HG02885 (cell line): ENCODE measurements at regions not wholly inside any gene's neighbourhood (a gene's known extent, or its start where the extent isn't known, plus 50 kb on each side); places are given as distances from the start of the nearest gene placed in this dataset.

Experiments
- ATAC-seq: cut with Tn5 transposase; IDR thresholded peaks from one replicate; pipeline ENCODE4 v1.9.1; 2021; ENCODE audit warnings: mild to moderate bottlenecking; ENCODE audit not compliant: unreplicated experiment, poor library complexity

GRCh38 chr7:15889507-15889906 is 203.0 kb upstream of the MEOX2 start:
- no peak for ATAC-seq

- ATAC-seq = no peak
These were observed 201.6 kb upstream of the MEOX2 start for GRCh38 chr7:15888090-15888489.

DNA sequence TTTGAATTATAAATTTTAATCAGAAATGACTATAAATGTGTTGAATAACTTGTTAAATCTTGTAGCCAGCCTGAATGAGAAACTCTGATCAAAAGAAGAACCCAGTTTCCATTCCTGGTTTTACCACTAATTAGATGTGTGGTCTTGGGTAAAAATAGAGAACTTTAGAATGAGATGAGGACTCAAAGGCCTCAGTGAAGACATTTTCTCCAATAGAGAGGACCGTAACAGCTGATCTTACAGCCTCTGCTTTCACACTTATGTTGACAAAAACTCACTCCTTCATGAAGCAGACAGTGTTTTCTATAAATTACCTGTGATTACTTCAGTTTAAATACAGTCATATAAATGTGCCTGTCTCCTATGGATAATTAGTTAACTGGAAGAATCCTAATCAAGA is 200.1 kb upstream of the MEOX2 start:
- ATAC-seq = no peak

- no peak for ATAC-seq
These were observed 199.2 kb upstream of the MEOX2 start for GRCh38 chr7:15885678-15886077.

DNA sequence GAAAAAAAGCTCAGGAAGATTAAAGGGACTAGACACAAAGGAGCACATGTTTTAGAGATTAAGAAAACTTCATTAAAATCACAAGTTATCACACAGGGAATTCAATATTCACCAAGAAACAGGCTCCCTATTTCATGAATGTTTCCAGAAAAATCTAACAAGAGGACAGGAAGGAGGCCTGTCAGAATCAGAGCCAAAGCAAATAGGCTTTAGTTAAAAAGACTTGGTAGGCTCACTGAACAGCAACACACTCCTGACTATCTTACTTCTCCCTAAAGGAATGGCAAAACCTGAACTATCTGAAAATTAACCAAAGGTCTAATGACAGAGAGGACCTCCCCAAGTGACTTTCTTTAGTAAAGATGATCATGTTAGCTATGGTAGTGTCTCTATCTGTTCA is 188.3 kb upstream of the MEOX2 start:
- ATAC-seq = no peak

GRCh38 chr7:15870347-15870746 is 183.9 kb upstream of the MEOX2 start:
- no peak for ATAC-seq

DNA sequence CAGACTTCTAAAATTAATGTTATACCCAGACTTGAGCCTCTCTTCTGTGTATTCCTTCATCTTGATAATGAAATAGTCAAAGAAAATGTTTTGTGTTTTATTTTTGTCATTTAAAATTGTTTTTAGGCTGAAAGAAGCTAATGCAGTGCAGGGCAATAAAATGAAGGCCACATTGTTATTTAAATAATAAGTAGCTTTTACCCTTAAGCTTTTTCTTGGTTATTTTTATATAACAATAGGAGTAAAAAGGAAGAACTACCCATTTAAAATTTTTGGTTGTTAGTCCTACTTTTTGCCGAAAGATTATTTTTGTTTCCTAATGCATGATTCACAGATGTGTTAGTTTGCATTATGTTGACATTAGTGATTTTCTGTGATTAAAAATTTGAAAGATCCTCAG is 181.0 kb upstream of the MEOX2 start:
- no peak for ATAC-seq

DNA sequence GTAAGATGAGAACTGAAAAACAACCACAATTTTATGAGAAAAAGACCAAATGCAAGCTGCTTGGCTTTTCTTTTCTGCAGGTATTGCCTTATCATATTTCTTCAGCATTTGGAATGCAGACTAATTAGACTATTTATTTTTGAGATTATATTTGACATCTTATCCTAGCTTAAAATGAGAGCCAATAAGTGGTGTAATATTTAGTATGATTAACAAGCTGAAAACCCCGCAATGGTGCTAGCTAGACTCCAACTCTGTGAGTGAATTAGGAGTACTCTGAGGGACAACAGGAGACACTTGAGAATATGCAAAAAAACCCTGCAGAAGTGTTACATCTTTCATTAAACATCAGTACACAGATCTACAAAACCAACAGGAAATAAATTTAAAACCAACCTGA is 180.3 kb upstream of the MEOX2 start:
- no peak for ATAC-seq

GRCh38 chr7:15864626-15864991 is 178.1 kb upstream of the MEOX2 start:
- ATAC-seq = no peak

DNA sequence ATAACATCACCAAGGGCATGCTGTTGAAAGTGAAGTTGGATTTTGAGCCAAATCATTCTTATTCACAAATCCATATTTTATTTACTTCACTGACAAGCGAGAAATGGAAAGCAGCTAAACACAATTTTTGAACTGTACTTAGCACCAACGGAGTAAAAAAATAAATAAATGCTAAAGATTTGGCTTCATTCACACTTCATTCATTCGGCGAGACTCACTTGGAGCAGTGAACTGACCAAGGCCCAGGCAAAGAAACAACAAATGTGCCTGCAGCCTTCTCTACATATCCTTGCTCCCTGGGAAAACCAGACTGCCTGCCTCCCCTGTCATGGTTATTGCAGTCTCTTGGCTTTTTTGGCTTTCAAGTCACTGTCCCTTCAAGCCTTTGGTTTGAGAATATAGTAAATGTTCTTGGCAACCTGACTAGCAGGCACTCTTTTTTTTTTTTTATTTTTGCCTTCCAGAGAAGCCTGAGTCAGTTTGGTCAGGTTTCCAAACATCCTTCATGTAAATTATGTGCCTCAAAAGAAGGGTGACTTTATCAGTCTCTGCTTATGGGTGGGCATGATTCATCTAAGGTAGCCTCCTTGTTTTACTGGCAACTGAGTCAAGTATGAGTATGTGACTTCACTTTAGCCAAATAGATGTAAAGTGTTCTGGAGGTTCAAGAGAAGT is 177.6 kb upstream of the MEOX2 start:
- no peak for ATAC-seq

- ATAC-seq = no peak
These were observed 176.3 kb upstream of the MEOX2 start for GRCh38 chr7:15862781-15863165.

DNA sequence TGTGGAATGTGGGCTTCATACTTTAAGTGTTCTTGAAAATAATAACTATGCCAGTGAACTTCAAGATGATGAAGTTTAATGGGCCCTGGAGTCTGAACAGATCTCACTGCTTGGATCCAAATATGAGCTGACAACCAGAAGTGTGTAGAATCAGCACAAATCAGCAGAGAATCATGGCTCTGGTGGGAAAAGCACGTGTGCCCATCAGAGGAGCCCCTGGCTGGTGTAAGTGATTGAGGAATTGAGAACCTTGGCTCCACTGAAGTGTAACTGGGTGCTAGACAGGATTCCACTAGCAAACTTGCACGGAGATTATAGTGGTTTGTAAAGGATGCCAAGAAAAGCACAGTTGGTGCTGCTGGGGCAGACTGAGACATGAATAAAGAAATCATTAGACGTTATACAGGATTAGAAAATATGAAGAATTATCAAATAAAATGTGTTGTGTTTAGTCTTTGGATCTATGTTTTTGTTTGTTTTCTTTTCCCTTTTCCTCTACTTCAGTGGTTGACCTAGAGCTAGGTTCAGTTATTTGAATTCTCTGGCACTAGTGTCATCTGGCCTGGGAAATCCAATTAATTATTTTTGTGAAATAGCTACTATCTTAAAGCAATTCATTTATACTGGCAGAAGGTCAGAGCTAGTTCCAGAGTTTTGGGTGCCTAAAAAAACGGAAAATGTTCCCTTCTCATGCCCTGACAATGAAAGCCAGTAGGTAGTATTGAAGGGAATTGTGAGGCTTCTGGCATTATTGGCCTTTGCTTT is 175.7 kb upstream of the MEOX2 start:
- no peak for ATAC-seq

GRCh38 chr7:15860264-15860949 is 173.9 kb upstream of the MEOX2 start:
- no peak for ATAC-seq

DNA sequence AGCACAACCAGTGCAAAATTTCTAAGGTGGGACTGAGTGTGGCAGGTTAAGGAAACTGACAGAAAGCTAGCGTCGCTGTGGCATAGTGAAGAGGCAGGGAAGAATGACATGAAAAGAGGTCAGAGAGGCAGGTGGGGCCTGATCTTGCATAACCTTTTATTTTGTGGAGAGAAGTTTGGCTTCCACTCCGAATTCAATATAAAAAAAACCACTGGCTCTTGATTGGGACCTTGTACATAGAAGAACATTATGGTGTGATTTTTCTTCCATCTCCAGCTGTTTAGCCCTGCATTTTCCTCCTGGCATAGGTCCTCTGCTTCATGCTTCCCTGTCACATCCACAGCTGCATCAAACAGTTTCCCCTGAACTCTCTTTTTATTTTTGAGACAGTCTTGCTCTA is 170.5 kb upstream of the MEOX2 start:
- no peak for ATAC-seq

GRCh38 chr7:15856311-15856710 is 169.8 kb upstream of the MEOX2 start:
- ATAC-seq = no peak

GRCh38 chr7:15855525-15856109 is 169.1 kb upstream of the MEOX2 start:
- no peak for ATAC-seq

DNA sequence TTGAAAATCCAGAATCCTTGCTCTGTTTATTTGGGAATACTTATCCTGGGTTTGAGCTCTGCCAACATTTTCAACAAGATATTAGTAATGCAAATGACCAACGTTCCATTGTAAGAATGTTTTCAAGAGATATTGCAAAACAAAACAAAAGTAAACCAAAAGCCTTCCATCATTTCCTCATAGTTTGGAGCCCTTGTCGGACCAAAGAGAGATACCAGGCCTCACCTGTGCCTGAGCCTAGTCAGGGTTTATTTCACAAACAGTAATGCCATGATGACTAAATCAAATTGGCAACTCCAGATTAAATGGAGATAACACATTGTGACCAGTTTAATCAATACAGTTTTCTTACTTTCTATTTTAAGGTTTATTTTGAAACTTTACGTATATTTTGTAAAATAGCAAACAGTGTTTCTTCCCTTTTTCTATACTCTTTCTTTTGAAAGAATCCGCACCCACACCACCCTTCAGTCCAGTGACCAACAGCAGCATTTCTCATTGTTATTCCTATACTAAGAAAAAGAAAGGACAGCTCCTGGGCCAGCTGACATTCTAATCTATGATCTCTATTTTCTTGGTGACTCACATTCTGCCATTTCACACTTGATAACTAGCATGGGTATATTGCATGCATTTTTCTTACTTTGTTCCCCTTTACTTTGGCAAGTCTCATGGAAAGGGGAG is 168.5 kb upstream of the MEOX2 start:
- ATAC-seq = no peak

DNA sequence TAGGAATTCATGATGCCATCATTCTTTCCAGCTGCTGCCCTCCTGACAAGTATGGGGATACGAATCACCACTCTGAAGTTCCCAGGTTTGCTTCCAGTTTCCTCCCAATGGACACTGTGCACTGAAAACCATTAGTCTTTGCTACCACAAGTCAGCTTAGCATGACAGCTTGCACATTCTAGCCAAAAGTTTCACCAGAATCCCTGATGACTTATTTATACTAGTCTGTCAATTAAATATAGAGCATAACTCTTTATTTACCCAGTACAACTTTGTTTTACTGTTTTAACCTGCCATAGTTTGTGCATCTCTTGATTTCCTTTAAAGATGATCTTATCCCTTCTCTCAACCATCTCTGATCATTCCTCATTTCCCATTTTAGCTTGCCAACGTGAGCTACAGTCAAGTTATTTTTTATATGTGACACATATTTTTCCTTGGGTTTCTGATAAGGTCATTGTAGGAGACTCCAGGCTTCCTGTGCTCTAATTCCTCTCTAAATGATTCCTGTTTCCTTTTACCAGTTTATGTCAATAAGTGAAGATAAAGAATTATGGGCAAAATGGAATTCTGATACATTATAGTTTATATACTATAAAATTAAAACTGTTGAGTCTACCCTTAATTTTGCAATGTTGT is 167.5 kb upstream of the MEOX2 start:
- ATAC-seq = no peak

- no peak for ATAC-seq
These were observed 164.7 kb upstream of the MEOX2 start for GRCh38 chr7:15851201-15851600.

DNA sequence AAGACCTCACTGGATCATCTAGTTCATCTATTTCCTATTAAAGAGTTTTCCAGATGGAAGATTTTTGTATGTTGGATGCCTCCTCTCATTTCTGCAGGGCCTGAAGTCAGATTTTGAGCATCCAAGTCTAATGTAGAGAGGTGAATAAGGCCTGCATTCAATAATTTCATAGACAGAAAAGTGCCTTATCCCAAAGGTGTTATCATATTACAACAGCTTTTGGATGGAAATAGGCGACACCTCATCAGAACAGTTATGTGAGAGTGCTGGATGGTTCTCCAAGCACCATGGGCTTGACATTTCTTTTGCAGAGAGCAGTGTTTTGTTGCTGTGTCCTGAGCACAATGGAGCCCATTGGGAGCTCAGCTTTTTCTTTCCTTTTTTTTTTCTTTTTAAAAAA is 162.4 kb upstream of the MEOX2 start:
- no peak for ATAC-seq
